GM21786 (cell line): ENCODE measurements at regions not wholly inside any gene's neighbourhood (a gene's known extent, or its start where the extent isn't known, plus 50 kb on each side); places are given as distances from the start of the nearest gene placed in this dataset.

Experiments
- ATAC-seq: cut with Tn5 transposase; IDR thresholded peaks from one replicate; pipeline ENCODE4 v1.9.1; 2021; ENCODE audit not compliant: unreplicated experiment

DNA sequence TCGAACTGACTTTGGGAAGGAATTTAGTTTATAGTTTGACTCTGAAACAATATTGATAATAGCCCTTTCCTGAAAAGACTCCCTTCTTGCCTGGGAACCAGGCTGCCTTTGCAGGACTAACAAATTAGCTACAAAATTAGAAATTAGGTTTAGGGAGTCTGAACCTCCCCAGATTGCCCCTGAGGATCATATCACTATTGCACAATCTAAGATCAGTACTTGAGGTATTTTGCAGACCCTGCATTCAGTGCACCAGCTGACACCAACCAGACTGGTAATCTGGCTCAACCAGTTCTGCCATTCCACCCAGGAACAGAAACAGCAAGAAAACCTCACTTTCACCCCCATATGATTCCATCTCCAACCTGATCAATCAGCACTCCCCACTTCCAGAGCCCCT, 131.8 kb upstream of the GALNT5 start:
- ATAC-seq = no peak

DNA sequence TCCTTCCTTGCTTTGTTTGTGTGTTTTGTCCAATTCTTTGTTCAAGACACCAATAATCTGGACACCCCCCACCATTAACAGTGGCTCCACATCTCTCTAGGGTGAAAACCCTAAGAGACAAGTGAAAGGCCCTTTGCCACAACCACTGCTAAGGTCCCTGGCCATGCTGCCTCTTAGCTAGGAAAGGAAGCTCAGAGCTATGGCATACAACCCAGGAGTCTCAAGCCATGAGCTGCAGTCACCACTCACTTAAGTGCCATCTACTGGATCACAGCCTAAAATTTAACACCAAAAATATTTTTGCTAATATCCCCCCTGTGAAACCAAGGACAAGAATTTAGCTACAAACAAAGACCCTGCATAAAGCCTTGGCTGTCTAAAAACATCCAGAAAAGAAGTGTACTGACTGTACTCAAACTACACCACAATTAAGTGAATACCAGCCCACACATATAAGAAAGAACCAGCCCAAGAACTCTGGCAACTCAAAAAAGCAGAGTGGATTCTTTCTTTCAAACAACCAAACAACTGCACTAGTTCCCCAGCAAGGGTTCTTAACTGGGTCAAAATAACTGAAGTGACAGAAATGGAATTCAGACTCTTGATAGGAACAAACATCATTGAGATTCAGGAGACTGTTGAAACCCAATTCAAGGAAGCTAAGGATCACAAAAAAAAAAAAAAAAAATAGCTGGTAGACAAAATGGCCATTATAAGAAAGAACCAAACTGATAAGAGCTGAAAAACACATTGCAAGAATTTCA, 130.1 kb upstream of the GALNT5 start:
- ATAC-seq = no peak

DNA sequence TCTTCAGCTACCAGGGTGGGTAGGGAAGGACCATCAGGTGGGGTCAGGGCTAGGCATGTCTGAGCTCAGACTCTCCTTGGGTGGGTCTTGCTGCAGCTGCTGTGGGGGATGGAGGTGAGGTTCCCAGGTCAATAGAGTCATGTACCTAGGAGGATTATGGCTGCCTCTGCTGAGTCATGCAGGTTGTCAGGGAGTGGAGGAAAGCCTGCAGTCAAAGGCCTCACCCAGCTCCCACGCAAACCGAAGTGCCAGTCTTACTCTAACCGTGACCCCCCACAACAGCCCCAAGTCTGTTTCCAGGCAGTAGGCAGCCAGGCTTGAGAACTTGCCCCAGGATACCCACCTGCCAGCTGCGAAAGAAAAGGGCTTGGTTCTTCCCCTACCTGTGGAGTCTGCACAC, 113.6 kb upstream of the GALNT5 start:
- no peak for ATAC-seq

DNA sequence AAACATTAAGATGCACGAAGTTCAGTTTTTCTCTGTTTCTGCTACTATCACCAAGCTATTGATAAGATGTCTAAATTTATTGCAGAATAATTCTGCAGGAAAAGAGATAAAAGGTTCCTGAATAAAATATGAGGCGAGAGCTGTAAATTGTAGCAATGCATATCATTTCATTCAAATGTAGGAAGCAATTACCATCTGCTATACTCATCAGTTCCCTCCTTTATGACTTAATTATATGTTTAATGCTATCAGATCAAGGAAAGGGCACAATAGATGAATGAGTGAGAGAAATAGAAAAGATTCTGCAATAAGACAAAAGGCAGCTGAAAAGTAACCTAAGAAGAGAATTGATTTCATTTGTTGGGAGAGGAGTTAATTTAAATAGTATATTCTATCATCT, 108.2 kb upstream of the GALNT5 start:
- ATAC-seq = no peak

GRCh38 chr2:157150747-157151146, 106.8 kb upstream of the GALNT5 start:
- ATAC-seq = peak; percentile 95

DNA sequence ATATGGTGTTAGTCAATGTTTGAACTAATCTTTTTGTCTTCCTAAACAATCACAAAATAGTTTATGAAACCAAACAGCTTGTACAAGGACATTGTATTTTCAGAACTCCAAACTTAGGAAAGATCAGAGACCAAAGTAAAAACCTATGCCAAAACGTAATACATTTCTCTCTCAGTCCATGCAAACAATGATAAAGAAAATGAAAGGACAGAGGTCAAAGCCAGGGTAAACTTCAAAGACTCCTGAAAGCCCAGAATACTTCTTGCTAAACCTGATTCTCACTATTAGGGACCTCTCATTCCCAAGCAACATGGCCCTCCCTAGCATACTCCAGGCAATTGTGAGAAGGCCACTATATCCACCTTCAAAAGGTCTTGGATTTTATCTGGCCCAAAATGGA, 105.1 kb upstream of the GALNT5 start:
- ATAC-seq = no peak

DNA sequence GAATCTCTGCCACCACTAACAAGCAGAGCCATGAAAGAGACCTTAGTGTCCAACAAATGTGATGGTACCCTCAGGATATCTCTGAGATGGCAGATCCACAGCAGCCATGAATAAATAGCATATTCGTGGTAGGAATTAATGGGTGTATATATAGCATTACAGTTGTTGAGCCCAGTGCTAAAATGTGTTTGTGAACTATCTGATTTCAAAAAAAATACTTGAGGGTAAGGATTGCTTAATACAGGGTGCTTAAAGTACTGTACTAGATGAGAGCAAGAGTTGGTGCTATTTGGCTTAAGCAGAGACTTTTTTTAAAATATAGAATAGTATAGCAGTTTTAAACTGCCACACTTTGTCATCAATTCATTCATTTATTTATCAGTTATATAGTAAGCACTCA, 101.5 kb upstream of the GALNT5 start:
- ATAC-seq = no peak

DNA sequence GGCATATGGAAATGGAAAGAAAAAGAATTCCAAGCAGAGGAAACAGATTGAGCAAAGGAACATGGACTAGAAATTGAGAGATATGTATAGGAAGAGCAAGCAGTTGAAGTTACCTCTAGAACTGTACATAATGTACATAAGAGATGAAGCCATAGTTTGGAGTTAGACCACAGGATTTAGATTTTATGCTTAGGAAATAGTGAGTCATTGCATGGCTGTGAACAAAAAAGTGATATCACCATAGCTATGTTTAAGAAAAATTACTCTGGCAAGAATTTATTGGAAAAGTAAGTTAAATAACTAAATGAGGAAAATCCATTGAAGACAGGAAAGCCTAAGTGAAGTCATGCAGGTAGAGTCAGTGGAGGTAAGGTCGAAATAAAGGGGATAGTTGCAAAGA, 99.4 kb upstream of the GALNT5 start:
- no peak for ATAC-seq

GRCh38 chr2:157159221-157159934, 98.1 kb upstream of the GALNT5 start:
- ATAC-seq = no peak

- no peak for ATAC-seq
Observed at GRCh38 chr2:157160111-157160510, 97.4 kb upstream of the GALNT5 start.

DNA sequence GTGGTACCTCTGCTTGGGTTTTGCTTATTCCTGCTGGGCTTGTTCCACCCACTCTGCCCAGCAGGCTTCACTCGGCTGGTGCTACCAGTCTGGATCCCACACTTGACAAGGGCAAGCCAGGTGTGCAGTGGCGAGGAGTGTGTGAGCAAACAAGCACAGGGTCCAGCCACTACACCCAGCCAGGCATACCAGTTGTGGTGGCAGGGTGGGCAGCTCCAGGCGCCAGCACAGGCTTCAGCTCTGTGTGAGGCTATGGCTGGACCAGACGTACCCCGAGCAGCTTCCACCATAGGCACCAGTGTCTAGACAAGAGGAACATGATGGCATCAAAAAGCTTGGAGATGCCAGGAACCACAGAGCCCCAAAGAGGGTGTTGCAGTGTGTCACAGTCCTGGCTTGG, 93.1 kb upstream of the GALNT5 start:
- no peak for ATAC-seq

DNA sequence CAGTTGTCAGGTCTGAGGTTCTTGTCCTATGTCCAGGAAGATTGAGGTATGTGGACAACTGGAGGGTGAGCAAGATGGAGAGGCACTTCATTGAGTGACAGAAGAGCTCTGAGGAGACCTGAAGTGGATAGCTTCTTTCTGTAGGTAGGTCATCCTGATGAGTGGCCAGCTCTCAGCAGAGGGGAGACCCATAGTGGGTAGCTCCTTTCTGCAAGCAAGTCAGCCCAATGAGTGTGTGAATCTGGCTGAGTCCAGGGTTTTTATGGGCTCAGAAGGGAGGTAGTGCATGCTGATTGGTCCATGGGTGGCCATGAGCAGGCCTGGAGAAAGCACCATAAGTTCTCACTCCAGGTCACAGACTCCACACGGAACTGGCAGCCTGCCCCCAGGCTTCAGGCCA, 92.6 kb upstream of the GALNT5 start:
- no peak for ATAC-seq

- no peak for ATAC-seq
Observed at GRCh38 chr2:157168501-157168900, 89.0 kb upstream of the GALNT5 start.

GRCh38 chr2:157169889-157170288, 87.6 kb upstream of the GALNT5 start:
- ATAC-seq = no peak

DNA sequence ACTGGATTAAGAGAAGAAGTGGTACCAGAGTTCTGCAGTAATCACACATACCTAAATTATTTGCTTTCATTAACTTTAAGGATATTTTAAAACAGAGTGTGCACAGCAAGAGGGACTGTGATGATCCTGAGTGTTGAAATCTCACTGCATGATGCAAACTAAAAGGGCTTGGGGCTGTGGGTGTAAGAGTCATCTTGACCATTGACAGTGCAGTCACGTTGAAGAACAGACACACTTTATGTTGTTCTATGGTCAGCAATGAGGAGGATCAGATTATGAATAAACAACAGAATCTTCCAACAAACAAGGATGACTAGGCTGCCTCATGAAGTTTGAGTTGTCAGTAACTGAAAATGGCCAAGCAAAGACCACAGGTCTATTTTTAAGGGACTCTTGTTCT, 87.2 kb upstream of the GALNT5 start:
- ATAC-seq = no peak

DNA sequence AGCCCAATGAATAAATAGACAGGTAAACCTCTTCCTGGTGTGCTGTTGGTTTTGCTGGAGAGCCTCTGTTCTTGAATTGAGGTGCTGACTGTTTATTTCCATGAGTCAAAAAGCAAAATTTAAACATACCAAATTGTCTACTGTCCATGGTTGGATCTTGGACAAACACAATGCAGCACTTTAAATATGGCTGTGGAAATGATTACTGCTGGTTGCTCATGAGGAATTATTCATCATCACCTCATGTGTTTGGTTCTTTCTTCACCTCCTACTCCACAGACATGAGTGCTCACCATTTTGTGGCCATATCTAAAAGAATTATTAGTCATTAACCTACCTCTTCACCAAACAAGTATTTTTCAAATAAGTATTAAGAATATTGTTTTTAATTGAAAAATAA, 85.3 kb upstream of the GALNT5 start:
- no peak for ATAC-seq

DNA sequence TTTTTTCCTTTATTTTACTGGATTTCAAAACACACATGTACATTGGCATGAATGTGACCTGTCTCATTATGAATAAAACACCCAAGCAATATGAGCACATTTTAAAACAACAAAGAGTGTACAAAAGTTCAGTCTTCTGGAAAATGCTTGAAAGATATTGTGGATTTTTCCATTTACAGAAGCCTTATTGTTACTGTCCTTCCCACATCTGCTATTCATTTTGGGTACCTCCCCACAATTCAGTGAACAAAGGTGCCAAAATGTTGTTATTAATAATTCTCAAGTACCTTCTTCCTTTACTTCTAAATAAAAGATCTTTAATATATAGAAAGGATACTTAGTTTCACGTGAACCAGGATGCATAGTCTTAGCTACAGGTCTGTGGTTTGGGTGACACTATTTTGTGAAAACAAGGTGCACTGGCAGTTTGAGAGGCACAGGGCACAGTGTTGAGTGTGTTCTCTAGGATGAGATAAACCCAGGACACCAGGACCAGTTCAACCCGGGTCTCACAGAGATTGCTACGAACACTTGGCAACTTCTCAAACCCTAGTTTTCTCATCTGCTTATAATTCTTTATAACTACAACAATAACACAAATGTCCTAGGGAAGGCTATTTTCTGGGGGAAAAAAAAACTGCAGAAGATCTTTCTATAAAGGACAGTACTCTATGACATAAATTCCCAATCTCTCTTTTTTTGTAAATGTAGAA, 84.5 kb upstream of the GALNT5 start:
- no peak for ATAC-seq

GRCh38 chr2:157173740-157174184, 83.7 kb upstream of the GALNT5 start:
- no peak for ATAC-seq

DNA sequence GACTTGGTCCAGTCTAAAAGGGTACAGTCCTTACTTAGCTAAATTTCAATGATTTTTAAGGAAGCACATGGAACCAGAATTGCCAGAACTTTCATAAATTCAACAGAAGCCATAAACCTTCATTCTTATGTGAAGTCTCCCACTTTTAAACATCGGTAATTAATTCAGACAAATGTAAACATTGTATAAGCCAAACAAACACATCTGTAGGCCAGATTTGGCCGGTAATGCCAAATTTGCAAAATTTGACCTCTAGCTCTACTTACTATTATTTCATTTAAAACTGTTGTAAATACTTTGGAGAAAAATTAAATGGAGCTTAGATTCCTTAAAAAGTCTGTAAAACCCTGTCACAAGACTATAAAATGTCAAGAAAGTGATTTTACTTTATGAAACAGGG, 83.2 kb upstream of the GALNT5 start:
- no peak for ATAC-seq

DNA sequence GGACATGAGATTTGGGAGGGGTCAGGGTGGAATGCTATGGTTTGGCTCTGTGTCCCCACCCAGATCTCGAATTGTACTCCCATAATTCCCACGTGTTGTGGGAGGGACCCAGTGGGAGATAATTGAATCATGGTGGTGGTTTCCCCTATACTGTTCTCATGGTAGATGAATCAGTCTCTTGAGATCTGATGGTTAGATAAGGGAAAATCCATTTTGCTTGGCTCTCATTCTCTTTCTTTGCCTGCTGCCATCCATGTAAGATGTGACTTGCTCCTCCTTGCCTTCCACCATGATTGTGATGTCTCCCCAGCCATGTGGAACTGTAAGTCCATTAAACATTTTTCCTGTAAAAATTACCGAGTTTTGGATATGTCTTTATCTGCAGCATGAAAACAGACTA, 80.9 kb upstream of the GALNT5 start:
- no peak for ATAC-seq

DNA sequence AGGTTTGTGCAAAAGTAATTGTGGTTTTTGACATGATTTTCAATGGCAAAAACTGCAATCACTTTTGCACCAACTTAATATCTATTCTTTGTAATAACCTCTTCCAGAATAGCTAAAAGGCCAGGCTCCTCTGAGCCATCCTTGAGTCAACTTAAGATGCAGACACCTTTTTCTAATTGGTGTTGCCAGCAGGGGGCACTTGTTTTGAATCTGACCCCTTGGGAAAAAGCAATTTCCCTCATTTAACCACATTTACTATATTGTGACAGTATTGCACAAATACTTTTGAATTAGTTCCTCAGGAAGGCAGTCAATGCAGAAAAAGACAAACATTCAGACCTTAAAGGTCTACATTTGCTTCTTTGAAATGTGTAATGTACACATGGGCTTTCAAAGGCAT, 78.6 kb upstream of the GALNT5 start:
- no peak for ATAC-seq
